ENCODE measurements at regions not wholly inside any gene's neighbourhood (a gene's known extent, or its start where the extent isn't known, plus 50 kb on each side); places are given as distances from the start of the nearest gene placed in this dataset.

GRCh38 chr2:176986487-176986886, 226.1 kb upstream of the HNRNPA3 start:
- Histone ChIP-seq H3K4me1 (ENCODE audit: control insufficient read depth, insufficient read depth, low read length) (no peaks in the 10 kb centered on the region), H3K36me3 (ENCODE audit: control insufficient read depth in 2 of 2, insufficient read depth in 1 of 2, low read length in 2 of 2) (no peaks in the 10 kb centered on the region), H3K9me3 (ENCODE audit: control insufficient read depth, insufficient read depth, low read depth, low read length) (no peaks in the 10 kb centered on the region), H3K27ac (ENCODE audit: extremely low read depth, low read depth, low read length) (no peak overlapping the region), H3K4me3 (ENCODE audit: low read depth, low read length) (no peak overlapping the region)
- TF ChIP-seq BCL6B (tag by site-specific recombination; IDR thresholded peaks at IDR 0.05): 0 out of 2 replicates have a peak, but pooled peaks have one; percentile 14
- no peak for TF ChIP-seq ZNF23 (tag by site-specific recombination; IDR thresholded peaks at IDR 0.05; ENCODE audit: borderline replicate concordance)
- no peak for TF ChIP-seq ZNF302 (tag by site-specific recombination; IDR thresholded peaks at IDR 0.05; ENCODE audit: low read depth)
- TF ChIP-seq ZNF692 (tag by site-specific recombination; IDR thresholded peaks at IDR 0.05): peak; percentile 86
- ChIA-PET CTCF (interaction anchor here (0.5 kb wide), 1 partner anchor 851 kb away, joined by 4 read pairs; no protein-coding TSS in a partner anchor), POLR2A (no interaction called here)

GRCh38 chr2:176991411-176991810, 221.2 kb upstream of the HNRNPA3 start:
- Histone ChIP-seq H3K27ac (ENCODE audit: extremely low read depth, low read depth, low read length) (no peak overlapping the region), H3K4me1 (ENCODE audit: control insufficient read depth, insufficient read depth, low read length) (no peaks in the 10 kb centered on the region), H3K36me3 (ENCODE audit: control insufficient read depth in 2 of 2, insufficient read depth in 1 of 2, low read length in 2 of 2) (no peaks in the 10 kb centered on the region), H3K4me3 (ENCODE audit: low read depth, low read length) (no peak overlapping the region), H3K9me3 (ENCODE audit: control insufficient read depth, insufficient read depth, low read depth, low read length) (no peaks in the 10 kb centered on the region)
- ChIA-PET CTCF (interaction anchor here (1.2 kb wide), 1 partner anchor 23 kb away, joined by 3 read pairs; no protein-coding TSS in a partner anchor), POLR2A (interaction anchor here (0.7 kb wide), 1 partner anchor 136 kb away, joined by 5 read pairs; no protein-coding TSS in a partner anchor)
- TF ChIP-seq PBX3 (CRISPR knock-in tag; IDR thresholded peaks at IDR 0.05): no peak
- no peak for TF ChIP-seq ZSCAN4 (tag by site-specific recombination; IDR thresholded peaks at IDR 0.05)
- TF ChIP-seq ZNF133 (tag by site-specific recombination; IDR thresholded peaks at IDR 0.05): no peak
- no peak for TF ChIP-seq ZNF670 (tag by site-specific recombination; IDR thresholded peaks at IDR 0.05; ENCODE audit: low read depth)
- no peak for TF ChIP-seq ZNF580 (tag by site-specific recombination; IDR thresholded peaks at IDR 0.05)
- TF ChIP-seq ZNF521 (tag by site-specific recombination; IDR thresholded peaks at IDR 0.05): no peak
- no peak for TF ChIP-seq KLF1 (tag by site-specific recombination; IDR thresholded peaks at IDR 0.05)
- no peak for TF ChIP-seq ZNF404 (tag by site-specific recombination; IDR thresholded peaks at IDR 0.05)
- no peak for TF ChIP-seq ZNF23 (tag by site-specific recombination; IDR thresholded peaks at IDR 0.05; ENCODE audit: borderline replicate concordance)
- no peak for TF ChIP-seq ZNF132 (tag by site-specific recombination; IDR thresholded peaks at IDR 0.05; ENCODE audit: borderline replicate concordance)
- no peak for TF ChIP-seq ZNF335 (tag by site-specific recombination; conservative IDR thresholded peaks at IDR 0.05)
- no peak for TF ChIP-seq KLF7 (tag by site-specific recombination; IDR thresholded peaks at IDR 0.05; ENCODE audit: borderline replicate concordance)
- no peak for TF ChIP-seq TSHZ1 (tag by site-specific recombination; IDR thresholded peaks at IDR 0.05; ENCODE audit: borderline replicate concordance)
- no peak for TF ChIP-seq GLI2 (tag by site-specific recombination; IDR thresholded peaks at IDR 0.05; ENCODE audit: borderline replicate concordance, low read depth)
- TF ChIP-seq ZIC2 (tag by site-specific recombination; IDR thresholded peaks at IDR 0.05): no peak
- TF ChIP-seq HOXA7 (CRISPR knock-in tag; IDR thresholded peaks at IDR 0.05; ENCODE audit: borderline replicate concordance): no peak
- no peak for TF ChIP-seq EGR2 (tag by site-specific recombination; IDR thresholded peaks at IDR 0.05; ENCODE audit: low read depth)
